ENCODE measurements at regions not wholly inside any gene's neighbourhood (a gene's known extent, or its start where the extent isn't known, plus 50 kb on each side); places are given as distances from the start of the nearest gene placed in this dataset.

DNA sequence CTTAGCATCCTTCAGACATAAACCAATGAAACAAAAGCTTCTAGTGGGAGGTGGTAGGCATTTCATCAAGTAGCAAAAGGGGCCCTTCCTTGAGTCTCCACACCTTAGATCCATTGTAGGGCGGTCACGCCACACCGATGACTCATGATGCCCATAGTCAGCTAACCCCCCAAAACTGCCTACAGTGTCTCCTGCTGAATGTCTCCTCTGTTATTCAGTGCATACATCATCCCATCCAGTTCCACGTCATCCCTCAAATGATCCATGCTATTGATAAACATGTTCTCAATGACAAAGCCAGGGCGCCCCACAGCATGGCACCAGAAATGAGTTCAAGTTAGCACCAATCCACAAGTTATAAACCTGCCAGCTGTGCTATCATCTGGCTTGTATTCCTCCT lies 57.4 kb upstream of the ACKR3 start:
- no peak overlapping the region for H2AFZ ChIP-seq (ENCODE audit: low read depth, low read length, poor library complexity, severe bottlenecking)
- DNase-seq (ENCODE audit: low read depth, low spot score) = no peak
- no peaks in the 10 kb centered on the region for H3K9me3 ChIP-seq (ENCODE audit: control insufficient read depth in 1 of 2, insufficient read depth in 1 of 2, low read depth in 1 of 2, low read length in 2 of 2)
- CTCF ChIA-PET = interaction anchor here (1.5 to 2.4 kb wide), 5 partner anchors 18 to 549 kb away, joined by 5 to 25 read pairs (median 12); partner anchors contain the start of gene ACKR3
- no peaks in the 10 kb centered on the region for H3K36me3 ChIP-seq (ENCODE audit: control insufficient read depth in 1 of 2, insufficient read depth in 2 of 2, low read length in 2 of 2)
- H3K9me2 ChIP-seq (ENCODE audit: insufficient read depth) = no peaks in the 10 kb centered on the region
- no TSS peak for BruUV-seq (replicated peaks)
- no peak overlapping the region for H3K4me3 ChIP-seq (replicated peaks in 1 of 2; ENCODE audit: low read depth in 1 of 2, low read length in 2 of 2)
- peaks cover 30% of the 10 kb centered on the region for H3K27me3 ChIP-seq (ENCODE audit: insufficient read depth, low read length)
- no peaks in the 10 kb centered on the region for H4K20me1 ChIP-seq (ENCODE audit: insufficient read depth)
- no peak overlapping the region for H3K9ac ChIP-seq (ENCODE audit: low read length)
- no peak overlapping the region for H3K4me2 ChIP-seq (ENCODE audit: low read length)
- no peaks in the 10 kb centered on the region for H3K79me2 ChIP-seq (ENCODE audit: insufficient read depth, low read length)
- TF ChIP-seq EZH2 (IDR thresholded peaks at IDR 0.05) (no peak), ZFX (IDR thresholded peaks at IDR 0.05) (no peak), POLR2AphosphoS5 (IDR thresholded peaks at IDR 0.05; ENCODE audit: low read depth, low read length) (no peak), ELF1 (IDR thresholded peaks at IDR 0.05; ENCODE audit: borderline replicate concordance, low read depth) (no peak), CEBPB (IDR thresholded peaks at IDR 0.05; ENCODE audit: low read depth) (no peak)
- TF ChIP-seq, protein P1, sequence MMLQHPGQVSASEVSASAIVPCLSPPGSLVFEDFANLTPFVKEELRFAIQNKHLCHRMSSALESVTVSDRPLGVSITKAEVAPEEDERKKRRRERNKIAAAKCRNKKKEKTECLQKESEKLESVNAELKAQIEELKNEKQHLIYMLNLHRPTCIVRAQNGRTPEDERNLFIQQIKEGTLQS (IDR thresholded peaks at IDR 0.05) = no peak
- TF ChIP-seq, protein P2, sequence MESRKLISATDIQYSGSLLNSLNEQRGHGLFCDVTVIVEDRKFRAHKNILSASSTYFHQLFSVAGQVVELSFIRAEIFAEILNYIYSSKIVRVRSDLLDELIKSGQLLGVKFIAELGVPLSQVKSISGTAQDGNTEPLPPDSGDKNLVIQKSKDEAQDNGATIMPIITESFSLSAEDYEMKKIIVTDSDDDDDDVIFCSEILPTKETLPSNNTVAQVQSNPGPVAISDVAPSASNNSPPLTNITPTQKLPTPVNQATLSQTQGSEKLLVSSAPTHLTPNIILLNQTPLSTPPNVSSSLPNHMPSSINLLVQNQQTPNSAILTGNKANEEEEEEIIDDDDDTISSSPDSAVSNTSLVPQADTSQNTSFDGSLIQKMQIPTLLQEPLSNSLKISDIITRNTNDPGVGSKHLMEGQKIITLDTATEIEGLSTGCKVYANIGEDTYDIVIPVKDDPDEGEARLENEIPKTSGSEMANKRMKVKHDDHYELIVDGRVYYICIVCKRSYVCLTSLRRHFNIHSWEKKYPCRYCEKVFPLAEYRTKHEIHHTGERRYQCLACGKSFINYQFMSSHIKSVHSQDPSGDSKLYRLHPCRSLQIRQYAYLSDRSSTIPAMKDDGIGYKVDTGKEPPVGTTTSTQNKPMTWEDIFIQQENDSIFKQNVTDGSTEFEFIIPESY (IDR thresholded peaks at IDR 0.05; ENCODE audit: extremely low read depth, insufficient replicate concordance, low read length) = no peak
- no peaks in the 10 kb centered on the region for H3K4me1 ChIP-seq (ENCODE audit: control insufficient read depth in 1 of 2, insufficient read depth in 2 of 2, low read length in 2 of 2)
- ATAC-seq = no peak
- intact Hi-C loops (cut with micrococcal nuclease) = loop anchor here (10.0 kb wide), 1 partner anchor 157 kb away; no protein-coding TSS in a partner anchor
- POLR2A ChIA-PET = no interaction called here
- no peak overlapping the region for H3K27ac ChIP-seq (ENCODE audit: low read depth, low read length)
- RAD21 ChIA-PET (ENCODE audit: low non-redundant PET in 1 of 2, low total read pairs in 2 of 2, uncharacterized antibody in 2 of 2, unreplicated experiment in 2 of 2) = interaction anchor here in 1 of 2 experiments (1.5 to 2.4 kb wide), 2 partner anchors 57 to 515 kb away, joined by 5 to 8 read pairs; partner anchors contain the start of gene ACKR3
